DOHH2 (cell line): ENCODE measurements at regions not wholly inside any gene's neighbourhood (a gene's known extent, or its start where the extent isn't known, plus 50 kb on each side); places are given as distances from the start of the nearest gene placed in this dataset.

ENCODE experiments used
- H3F3A ChIP-seq: fragments of 200-600 bp; sonication (generic), shearing (Covaris generic); 2 replicates; pipeline ENCODE4 v1.6.0; 2016; ENCODE audit warnings: antibody characterized with exemption, mild to moderate bottlenecking; ENCODE audit not compliant: control insufficient read depth, insufficient read depth
- H3K27ac ChIP-seq: fragments of 200-600 bp; sonication (generic); 2 replicates; pipeline ENCODE4 v1.5.1; 2014; ENCODE audit warnings: low read depth, mild to moderate bottlenecking, low read length, moderate library complexity
- H3K27me3 ChIP-seq: fragments of 200-600 bp; sonication (generic); 2 replicates; pipeline ENCODE4 v1.6.1; 2014; ENCODE audit warnings: mild to moderate bottlenecking, low read length, mixed read lengths; ENCODE audit not compliant: control insufficient read depth
- H3K36me3 ChIP-seq: fragments of 200-600 bp; sonication (generic); 2 replicates; pipeline ENCODE4 v1.6.1; 2014; ENCODE audit warnings: mild to moderate bottlenecking, low read length, moderate library complexity, mixed read lengths; ENCODE audit not compliant: control insufficient read depth
- H3K4me1 ChIP-seq: fragments of 200-600 bp; sonication (generic); 2 replicates; pipeline ENCODE4 v1.6.1; 2014; ENCODE audit warnings: mild to moderate bottlenecking, low read length, mixed read lengths; ENCODE audit not compliant: control insufficient read depth
- H3K4me2 ChIP-seq: fragments of 200-600 bp; sonication (generic); 2 replicates; pipeline ENCODE4 v1.6.0; 2014; ENCODE audit warnings: mild to moderate bottlenecking, low read length, moderate library complexity
- H3K4me3 ChIP-seq: fragments of 200-600 bp; sonication (generic); 2 replicates; pipeline ENCODE4 v1.5.1; 2014; ENCODE audit warnings: mild to moderate bottlenecking, low read length, mixed read lengths
- H3K79me2 ChIP-seq: fragments of 200-600 bp; sonication (generic); 2 replicates; pipeline ENCODE4 v1.6.1; 2014; ENCODE audit warnings: mild to moderate bottlenecking, low read length, mixed read lengths; ENCODE audit not compliant: control insufficient read depth
- H3K9me2 ChIP-seq: fragments of 200-600 bp; sonication (generic); replicated peaks from 2 replicates; pipeline ENCODE4 v1.6.1; 2014; ENCODE audit warnings: mild to moderate bottlenecking, low read length, mixed read lengths; ENCODE audit not compliant: control insufficient read depth
- H3K9me3 ChIP-seq: fragments of 200-600 bp; sonication (generic); 2 replicates; pipeline ENCODE4 v1.6.1; 2014; ENCODE audit warnings: antibody characterized with exemption, low read length, mixed read lengths; ENCODE audit not compliant: control insufficient read depth, insufficient read depth
- H4K20me1 ChIP-seq: fragments of 200-600 bp; sonication (generic); 2 replicates; pipeline ENCODE4 v1.6.0; 2014; ENCODE audit warnings: low read depth, mild to moderate bottlenecking, antibody characterized with exemption, low read length, moderate library complexity; ENCODE audit not compliant: control insufficient read depth, insufficient read depth
- EZH2phosphoT487 ChIP-seq: fragments of 200-600 bp; sonication (generic); IDR thresholded peaks from 2 replicates; pipeline ENCODE4 v1.6.1; 2017; ENCODE audit warnings: borderline replicate concordance, mild to moderate bottlenecking, antibody characterized with exemption, low read length, moderate library complexity, mixed read lengths
- TF ChIP-seq, protein P1 (sequence below): fragments of 200-600 bp; sonication (generic); IDR thresholded peaks from one replicate; pipeline ENCODE4 v1.5.1; 2014; ENCODE audit warnings: antibody characterized with exemption, mild to moderate bottlenecking, low read depth, low read length; ENCODE audit not compliant: poor library complexity, severe bottlenecking

DNA sequence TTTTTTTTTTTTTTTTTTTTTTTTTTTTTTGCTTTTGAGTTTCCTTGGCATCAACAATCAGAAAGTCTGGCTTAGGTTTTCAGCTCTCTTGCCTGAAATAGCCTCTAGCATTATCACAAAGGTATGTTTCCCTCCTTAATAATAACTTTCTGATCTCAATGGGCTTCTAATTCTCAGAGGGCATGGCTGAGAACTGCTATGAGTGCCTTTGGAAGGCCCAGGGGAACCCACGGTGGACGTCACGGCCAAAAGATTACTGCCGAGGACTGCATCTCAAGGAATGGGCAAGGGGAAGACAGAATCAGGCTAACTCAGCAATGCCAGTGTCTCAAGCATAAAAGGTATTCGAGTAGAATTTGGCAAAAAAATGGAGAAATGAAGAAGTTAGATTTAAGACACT lies 73.2 kb upstream of the SLC14A2 start:
- H3K36me3 ChIP-seq: no peaks in the 10 kb centered on the region
- H3K4me2 ChIP-seq: no peak overlapping the region
- H3K9me2 ChIP-seq: no peaks in the 10 kb centered on the region; the same call in 1 of the 2 replicates
- no peak overlapping the region for H3K27ac ChIP-seq
- H3F3A ChIP-seq: no peaks in the 10 kb centered on the region
- no peak overlapping the region for H3K4me3 ChIP-seq
- no peaks in the 10 kb centered on the region for H3K27me3 ChIP-seq
- TF ChIP-seq, protein P1, sequence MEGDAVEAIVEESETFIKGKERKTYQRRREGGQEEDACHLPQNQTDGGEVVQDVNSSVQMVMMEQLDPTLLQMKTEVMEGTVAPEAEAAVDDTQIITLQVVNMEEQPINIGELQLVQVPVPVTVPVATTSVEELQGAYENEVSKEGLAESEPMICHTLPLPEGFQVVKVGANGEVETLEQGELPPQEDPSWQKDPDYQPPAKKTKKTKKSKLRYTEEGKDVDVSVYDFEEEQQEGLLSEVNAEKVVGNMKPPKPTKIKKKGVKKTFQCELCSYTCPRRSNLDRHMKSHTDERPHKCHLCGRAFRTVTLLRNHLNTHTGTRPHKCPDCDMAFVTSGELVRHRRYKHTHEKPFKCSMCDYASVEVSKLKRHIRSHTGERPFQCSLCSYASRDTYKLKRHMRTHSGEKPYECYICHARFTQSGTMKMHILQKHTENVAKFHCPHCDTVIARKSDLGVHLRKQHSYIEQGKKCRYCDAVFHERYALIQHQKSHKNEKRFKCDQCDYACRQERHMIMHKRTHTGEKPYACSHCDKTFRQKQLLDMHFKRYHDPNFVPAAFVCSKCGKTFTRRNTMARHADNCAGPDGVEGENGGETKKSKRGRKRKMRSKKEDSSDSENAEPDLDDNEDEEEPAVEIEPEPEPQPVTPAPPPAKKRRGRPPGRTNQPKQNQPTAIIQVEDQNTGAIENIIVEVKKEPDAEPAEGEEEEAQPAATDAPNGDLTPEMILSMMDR: no peak
- no peak for TF ChIP-seq EZH2phosphoT487
- H4K20me1 ChIP-seq: no peaks in the 10 kb centered on the region
- H3K9me3 ChIP-seq: no peaks in the 10 kb centered on the region
- no peaks in the 10 kb centered on the region for H3K4me1 ChIP-seq
- H3K79me2 ChIP-seq: no peaks in the 10 kb centered on the region

DNA sequence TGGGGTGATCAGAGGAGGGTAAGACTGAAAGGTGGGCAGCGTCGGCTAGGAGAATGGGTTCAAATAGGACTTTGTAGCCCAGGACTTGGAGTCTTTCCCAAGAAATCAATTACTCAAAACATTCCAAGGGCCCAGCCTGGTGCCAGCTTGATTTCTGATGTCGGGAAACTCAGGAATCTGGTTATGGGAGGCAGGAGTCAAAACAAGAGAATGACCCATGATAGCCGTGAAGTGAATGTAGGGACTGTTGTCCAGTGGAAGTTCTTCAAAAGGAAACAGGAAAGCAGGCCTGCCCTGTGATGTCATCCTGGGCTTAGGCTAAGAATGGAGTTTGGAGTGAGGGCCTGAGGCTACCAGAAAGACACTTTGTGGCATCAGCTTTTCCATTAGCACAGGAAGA lies 67.4 kb upstream of the SLC14A2 start:
- H3K9me2 ChIP-seq: no peaks in the 10 kb centered on the region
- no peaks in the 10 kb centered on the region for H3K36me3 ChIP-seq
- H4K20me1 ChIP-seq: no peaks in the 10 kb centered on the region
- H3K79me2 ChIP-seq: no peaks in the 10 kb centered on the region
- TF ChIP-seq, protein P1: no peak
- TF ChIP-seq EZH2phosphoT487: no peak
- H3K27me3 ChIP-seq: 0 out of 2 replicates have a peak, but pooled peaks cover 3% of the 10 kb centered on the region
- H3K9me3 ChIP-seq: no peaks in the 10 kb centered on the region
- no peaks in the 10 kb centered on the region for H3F3A ChIP-seq
- no peak overlapping the region for H3K4me2 ChIP-seq
- no peaks in the 10 kb centered on the region for H3K4me1 ChIP-seq
- H3K4me3 ChIP-seq: no peak overlapping the region
- no peak overlapping the region for H3K27ac ChIP-seq

DNA sequence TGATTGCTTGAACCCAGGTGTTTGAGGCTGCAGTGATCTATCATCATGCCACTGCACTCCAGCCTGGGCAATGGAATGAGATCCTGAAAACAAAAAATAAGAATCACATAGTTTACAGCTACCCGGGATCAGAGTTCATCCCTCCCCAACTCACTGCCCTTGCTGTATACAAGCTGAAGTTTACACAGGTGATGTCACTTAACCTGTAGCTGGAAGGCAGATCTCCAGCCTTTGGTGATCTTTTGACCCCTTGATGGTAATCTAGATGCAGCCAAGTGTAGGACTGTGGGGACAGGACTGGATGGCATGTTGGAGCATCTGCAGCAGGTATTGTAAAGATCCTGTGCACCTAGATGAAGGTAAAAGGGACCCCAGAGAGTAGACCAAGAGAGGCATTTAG lies 66.7 kb upstream of the SLC14A2 start:
- H3K4me1 ChIP-seq: no peaks in the 10 kb centered on the region
- no peak overlapping the region for H3K4me3 ChIP-seq
- no peaks in the 10 kb centered on the region for H3K79me2 ChIP-seq
- no peak overlapping the region for H3K4me2 ChIP-seq
- TF ChIP-seq EZH2phosphoT487: no peak
- TF ChIP-seq, protein P1: no peak
- no peaks in the 10 kb centered on the region for H4K20me1 ChIP-seq
- H3K9me2 ChIP-seq: no peaks in the 10 kb centered on the region
- no peaks in the 10 kb centered on the region for H3K36me3 ChIP-seq
- 0 out of 2 replicates have a peak, but pooled peaks cover 3% of the 10 kb centered on the region for H3K27me3 ChIP-seq
- no peak overlapping the region for H3K27ac ChIP-seq
- no peaks in the 10 kb centered on the region for H3F3A ChIP-seq
- H3K9me3 ChIP-seq: no peaks in the 10 kb centered on the region

DNA sequence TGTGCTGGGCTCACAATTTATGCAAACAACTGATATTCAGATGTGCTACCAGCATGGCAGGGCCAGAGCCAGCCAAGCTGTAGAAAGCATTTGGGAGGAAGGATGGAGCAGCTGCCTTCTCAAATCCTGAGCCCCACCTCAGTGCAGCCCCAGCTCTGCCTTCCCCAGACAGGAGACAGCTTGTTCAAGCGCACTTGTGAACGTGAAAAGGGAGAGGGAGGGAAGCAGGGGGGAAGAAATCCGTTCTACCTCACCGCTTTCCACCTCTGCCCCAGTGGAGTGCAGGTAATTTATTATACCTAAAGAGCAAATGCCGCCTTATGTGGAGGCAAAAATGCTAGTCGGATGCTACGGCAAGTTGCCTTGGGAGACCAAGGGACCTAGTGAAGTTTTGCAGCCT lies 66.0 kb upstream of the SLC14A2 start:
- H3K4me2 ChIP-seq: no peak overlapping the region
- H3K36me3 ChIP-seq: no peaks in the 10 kb centered on the region
- H3K9me3 ChIP-seq: no peaks in the 10 kb centered on the region
- H3K79me2 ChIP-seq: no peaks in the 10 kb centered on the region
- no peak overlapping the region for H3K4me3 ChIP-seq
- no peaks in the 10 kb centered on the region for H3K9me2 ChIP-seq
- no peaks in the 10 kb centered on the region for H4K20me1 ChIP-seq
- H3K4me1 ChIP-seq: no peaks in the 10 kb centered on the region
- H3K27me3 ChIP-seq: 0 out of 2 replicates have a peak, but pooled peaks cover 3% of the 10 kb centered on the region
- H3K27ac ChIP-seq: no peak overlapping the region
- no peak for TF ChIP-seq EZH2phosphoT487
- TF ChIP-seq, protein P1: no peak
- no peaks in the 10 kb centered on the region for H3F3A ChIP-seq
